HG02642 (cell line): ENCODE measurements at regions not wholly inside any gene's neighbourhood (a gene's known extent, or its start where the extent isn't known, plus 50 kb on each side); places are given as distances from the start of the nearest gene placed in this dataset.
A peak's percentile ranks its signal among the peaks of the same experiment; 100 is the strongest.
"Not testable (repeated sequence)": the region's sequence is repeated elsewhere in the genome, so short reads cannot be mapped to it uniquely, and the experiment has no call there.

Source experiments
- ATAC-seq: cut with Tn5 transposase; IDR thresholded peaks from one replicate; pipeline ENCODE4 v1.9.1; 2021; ENCODE audit warnings: mild to moderate bottlenecking; ENCODE audit not compliant: unreplicated experiment, poor library complexity

DNA sequence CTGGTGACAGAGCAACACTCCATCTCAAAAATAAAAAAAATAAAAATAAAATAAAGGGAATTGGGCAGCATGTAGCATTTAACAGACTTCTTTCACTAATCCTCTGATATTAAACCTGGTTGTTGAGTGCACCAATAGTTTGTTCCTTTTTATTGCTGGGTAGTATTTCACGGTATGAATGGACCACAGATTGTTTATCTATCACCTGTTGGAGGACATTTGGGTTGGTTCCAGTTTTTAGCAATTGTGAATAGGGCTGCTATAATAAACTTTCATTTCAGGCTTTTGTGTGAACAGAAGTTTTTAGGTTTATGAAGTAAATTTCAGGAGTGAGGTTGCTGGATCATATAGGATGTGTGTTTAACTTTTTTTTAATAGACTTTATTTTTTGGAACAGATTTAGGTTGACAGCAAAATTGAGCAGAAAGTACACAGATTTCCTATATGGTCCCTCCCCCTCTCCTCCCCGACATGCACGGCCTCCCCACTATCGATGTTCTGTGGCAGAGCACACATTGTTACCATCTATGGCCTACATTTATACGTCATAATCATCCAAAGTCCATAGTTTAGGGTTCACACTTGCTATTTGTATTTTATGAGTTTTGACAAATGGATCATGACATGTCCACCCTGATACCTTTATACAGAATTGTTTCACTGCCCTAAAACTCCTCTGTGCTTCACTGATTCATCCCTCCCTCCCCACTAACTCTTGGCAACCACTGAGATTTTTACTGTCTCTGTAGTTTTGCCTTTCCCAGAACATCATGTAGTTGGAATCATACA is 66.1 kb upstream of the TMPRSS2 start:
- no peak for ATAC-seq

- no peak for ATAC-seq
These were observed 64.1 kb upstream of the TMPRSS2 start for GRCh38 chr21:41571938-41572510.

GRCh38 chr21:41570791-41571355 is 62.9 kb upstream of the TMPRSS2 start:
- ATAC-seq, result peak; percentile 77

- ATAC-seq, result no peak
These were observed 60.8 kb upstream of the TMPRSS2 start for GRCh38 chr21:41568606-41569385.

DNA sequence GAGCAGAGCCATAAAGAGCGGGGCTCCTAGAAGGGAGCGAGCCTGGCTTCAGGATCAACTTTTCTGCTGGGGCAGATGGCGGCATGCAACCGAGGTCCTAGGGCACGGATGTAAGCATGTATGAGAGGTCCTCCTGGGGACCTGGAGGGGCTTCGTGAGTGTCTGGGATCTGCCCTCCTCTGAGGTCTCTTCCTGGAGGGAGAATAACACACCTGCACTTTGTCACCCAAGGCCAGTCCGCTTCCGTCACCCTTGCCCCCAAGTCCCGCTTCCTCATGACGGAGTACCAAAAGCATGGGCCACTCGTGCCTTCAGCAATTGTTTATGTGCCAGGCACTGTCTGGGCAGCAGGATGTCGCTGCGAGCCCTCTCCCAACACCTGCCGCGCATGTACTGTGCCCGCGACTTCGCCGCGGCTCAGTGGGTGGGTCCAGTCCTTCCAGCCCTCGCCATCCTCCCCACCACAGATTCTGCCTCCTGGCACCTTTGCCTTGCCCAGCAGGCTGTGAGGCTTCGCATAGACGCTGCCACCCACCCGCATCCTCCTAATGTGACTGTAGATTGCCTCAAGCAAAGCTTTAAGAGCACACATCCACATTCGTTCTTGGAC is 60.0 kb upstream of the TMPRSS2 start:
- no peak for ATAC-seq

DNA sequence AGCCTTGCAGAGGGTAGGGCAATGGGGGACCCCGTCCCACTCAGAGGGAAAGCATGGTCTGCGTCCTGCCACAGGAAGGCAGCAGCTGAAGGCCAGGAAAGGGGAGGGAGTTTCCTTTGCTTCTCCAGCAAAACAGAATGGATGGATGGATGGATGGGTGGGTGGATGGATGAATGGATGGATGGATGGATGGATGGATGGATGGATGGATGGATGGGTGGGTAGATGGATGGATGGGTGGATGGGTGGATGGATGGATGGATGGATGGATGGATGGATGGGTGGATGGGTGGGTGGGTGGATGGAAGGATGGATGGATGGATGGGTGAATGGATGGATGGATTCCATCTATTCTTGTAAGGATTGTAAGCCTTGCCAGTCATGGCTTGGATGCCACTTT is 59.3 kb upstream of the TMPRSS2 start:
- not testable (repeated sequence) for ATAC-seq

- ATAC-seq, result no peak
These were observed 58.6 kb upstream of the TMPRSS2 start for GRCh38 chr21:41566500-41567014.

DNA sequence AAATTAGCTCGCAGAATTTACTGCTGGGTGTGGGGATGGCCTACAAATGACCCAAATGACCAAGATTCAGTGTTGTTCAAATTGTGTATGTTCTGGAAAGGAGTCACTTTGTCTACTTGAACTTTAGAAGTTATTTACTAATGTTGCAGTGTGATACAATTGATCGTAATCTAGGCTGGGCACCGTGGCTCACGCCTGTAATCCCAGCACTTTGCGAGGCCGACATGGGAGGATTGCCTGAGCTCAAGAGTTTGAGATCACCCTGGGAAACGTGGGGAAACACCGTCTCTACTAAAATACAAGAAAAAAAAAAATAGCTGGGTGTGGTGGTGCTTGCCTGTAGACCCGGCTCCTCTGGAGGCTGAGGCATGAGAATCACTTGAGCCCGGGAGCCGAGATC is 57.6 kb upstream of the TMPRSS2 start:
- ATAC-seq, result no peak

- no peak for ATAC-seq
These were observed 56.9 kb upstream of the TMPRSS2 start for GRCh38 chr21:41564871-41565274.

DNA sequence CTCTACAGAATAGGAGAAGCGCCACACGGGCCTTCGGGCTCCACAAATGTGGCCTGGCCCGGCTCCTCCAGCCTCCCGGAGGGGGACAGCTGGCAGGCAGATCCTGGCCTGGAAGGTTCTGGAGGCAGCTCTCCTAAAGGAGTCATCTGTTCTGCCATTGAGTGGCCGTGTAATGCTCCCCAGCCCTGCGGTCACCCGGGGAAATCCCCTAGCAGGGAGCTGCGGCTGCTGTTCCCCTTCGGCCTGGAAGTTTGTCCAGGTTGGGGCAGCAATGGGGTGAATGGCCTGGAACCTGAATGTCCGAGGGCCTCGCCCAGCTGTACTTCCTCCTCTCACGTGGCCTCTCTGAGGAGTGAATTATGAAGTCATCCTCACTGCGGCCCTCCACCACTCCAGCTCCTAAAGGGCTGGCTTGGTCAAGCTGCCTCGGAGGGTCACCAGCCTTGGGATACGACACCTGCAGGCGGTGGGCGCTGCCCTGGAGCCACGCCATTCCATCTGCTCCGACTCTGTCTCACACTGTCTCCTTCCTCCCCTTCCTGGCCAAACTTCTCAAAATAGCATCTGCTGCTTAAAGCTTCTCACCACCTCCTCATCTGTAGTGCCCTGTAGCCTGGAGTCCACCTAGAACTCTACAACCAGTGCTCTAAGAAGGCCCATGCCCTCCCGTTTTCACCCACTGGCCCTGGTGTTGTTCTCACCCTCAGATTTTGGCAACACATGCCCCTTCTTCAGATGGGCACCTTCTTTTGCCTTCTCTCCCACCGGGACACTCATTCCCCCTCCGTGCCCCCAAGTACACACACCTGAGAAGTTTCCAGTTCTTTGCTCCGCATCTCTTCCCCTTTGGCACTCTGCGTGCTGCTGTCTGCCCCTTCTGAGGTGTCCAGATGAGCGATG is 54.4 kb upstream of the TMPRSS2 start:
- ATAC-seq, result no peak

GRCh38 chr21:41561701-41562100 is 53.7 kb upstream of the TMPRSS2 start:
- no peak for ATAC-seq

DNA sequence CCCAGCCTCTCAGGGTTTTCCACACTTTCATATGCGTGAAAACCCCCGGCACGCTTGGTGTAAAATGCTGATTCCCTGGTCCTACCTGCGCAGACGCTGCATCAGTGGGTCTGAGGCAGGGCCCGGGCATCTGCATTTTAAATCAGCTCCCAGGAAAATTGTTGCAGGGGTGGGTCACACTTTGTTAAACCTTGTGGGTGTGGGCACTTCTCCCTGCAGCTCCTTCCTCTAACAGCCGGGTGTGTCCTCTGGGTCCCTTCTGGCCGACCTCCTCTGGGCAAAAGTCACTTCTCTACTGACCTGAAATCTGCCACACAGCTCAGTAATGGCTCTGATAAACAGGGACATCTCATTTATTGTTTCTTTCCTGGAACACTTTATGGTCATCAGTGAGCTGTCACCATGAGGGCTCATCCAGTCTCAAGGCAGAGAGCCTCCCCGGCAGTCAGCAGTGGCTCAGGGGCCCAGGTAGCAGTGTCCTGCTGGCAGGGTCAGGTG is 52.8 kb upstream of the TMPRSS2 start:
- ATAC-seq, result no peak

DNA sequence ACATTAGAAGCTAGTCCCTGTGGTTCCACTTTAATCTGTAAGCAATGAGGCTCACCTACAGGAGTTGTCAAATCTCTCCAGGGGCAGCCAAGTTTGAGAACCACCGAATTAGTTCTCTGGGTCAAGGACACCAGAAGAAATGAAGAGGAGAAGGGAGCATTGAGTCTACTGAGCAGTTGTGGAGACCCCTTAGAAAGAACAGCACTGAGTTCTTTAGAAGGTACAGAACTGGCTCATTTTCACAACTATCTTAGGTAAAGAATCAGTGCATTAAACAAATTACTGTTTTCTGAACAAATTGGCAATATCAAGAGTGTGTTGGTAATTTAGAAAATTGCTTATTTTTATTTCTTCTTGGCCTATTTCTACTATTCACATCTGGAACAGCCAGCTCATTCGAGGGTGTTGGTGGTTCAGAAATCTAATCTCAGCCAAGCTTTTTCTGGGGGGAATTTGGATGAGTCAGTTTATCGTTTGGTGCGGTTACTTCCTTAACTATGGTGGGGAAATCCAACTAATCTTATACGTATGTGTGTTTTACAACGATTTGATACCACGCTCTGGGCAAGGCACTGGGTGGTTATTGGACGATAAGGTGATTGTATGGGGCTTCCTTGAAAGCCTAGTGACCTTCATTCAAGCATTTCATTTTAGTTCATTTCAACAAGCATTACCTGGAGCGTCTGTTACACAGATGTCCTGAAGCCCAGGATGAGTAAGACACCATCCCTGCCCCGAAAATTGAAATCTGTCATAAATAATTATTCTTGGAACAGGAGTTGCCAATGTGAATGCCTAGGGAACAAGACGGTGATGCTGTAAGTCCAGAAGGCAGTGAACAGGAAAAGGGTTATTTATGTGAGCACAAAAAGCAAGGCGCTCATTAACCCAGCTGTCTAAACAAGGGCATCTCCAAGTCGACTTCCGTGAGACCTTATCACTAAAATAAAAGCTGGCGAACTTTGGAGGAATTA is 52.0 kb upstream of the TMPRSS2 start:
- ATAC-seq, result peak; percentile 59

GRCh38 chr21:41558842-41559241 is 50.9 kb upstream of the TMPRSS2 start:
- ATAC-seq, result no peak

- no peak for ATAC-seq
These were observed 49.9 kb upstream of the TMPRSS2 start for GRCh38 chr21:41557884-41558283.
